ENCODE measurements at regions not wholly inside any gene's neighbourhood (a gene's known extent, or its start where the extent isn't known, plus 50 kb on each side); places are given as distances from the start of the nearest gene placed in this dataset.

DNA sequence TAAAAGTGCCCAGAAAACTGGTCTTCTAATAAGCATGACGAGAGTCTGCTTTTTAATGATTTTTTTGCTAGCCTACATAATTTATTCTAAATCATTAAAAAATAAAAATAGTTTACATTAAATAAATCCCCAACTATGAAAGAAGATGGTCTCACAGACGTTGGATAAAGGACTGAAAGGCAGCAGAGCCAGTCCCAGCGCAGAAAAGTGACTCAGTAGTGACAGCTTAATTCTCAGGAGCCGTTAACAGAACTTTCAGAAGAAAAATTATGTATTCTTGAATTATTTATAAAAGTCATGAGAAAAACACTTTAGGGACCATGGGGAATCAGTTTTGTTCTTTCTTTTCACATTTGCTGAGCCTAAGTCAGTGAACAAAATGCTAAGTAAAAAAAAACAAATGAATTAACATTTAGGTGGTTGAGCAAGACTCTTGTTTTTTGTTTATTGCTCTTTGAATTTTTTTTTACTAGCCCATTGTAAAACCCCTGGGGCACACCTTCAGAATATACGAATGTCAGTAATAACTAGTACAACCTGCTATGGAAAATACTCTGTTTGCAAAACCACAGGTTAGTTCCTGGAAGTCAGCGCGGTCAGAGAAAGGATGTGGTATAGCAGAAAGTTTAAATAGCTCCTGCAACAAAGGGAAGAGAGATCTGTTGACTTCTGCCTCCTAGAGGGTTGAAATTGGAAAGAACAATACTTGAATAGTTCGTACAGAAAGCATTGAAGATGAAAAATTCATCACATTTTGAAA lies 50.4 kb upstream of the CCDC160 start:
- 0% methylated on average over 8 of the region's 8 CpGs for WGBS (ENCODE audit: insufficient coverage, low coverage, missing lambda C conversion rate)
- POLR2A ChIA-PET, result no interaction called here

More for the DNA sequence above, 50.4 kb upstream of the CCDC160 start:
- Histone ChIP-seq H3K27ac (ENCODE audit: extremely low read depth, low read depth, low read length) (no peak overlapping the region), H3K79me2 (ENCODE audit: control insufficient read depth, insufficient read depth, low read length) (no peaks in the 10 kb centered on the region), H3K27me3 (ENCODE audit: control insufficient read depth in 2 of 2, insufficient read depth in 2 of 2, low read length in 2 of 2) (no peaks in the 10 kb centered on the region), H4K20me1 (replicated peaks; ENCODE audit: control insufficient read depth, insufficient read depth, low read length) (no peaks in the 10 kb centered on the region), H3K4me2 (ENCODE audit: insufficient read depth, low read length) (no peak overlapping the region), H3K9me3 (replicated peaks; ENCODE audit: control insufficient read depth, insufficient read depth, low read depth, low read length) (no peaks in the 10 kb centered on the region), H3K9me1 (ENCODE audit: control insufficient read depth, insufficient read depth, low read length) (no peaks in the 10 kb centered on the region), H2AFZ (ENCODE audit: low read depth, low read length) (no peak overlapping the region), H3K4me1 (replicated peaks in 1 of 2; ENCODE audit: control insufficient read depth in 2 of 2, insufficient read depth in 2 of 2, low read length in 2 of 2) (no peaks in the 10 kb centered on the region), H3K9ac (ENCODE audit: insufficient read depth in 1 of 2, low read depth in 2 of 2, low read length in 2 of 2) (no peak overlapping the region), H3K4me3 (no peak overlapping the region), H3K36me3 (ENCODE audit: control insufficient read depth, insufficient read depth, low read length) (no peaks in the 10 kb centered on the region)
- TF ChIP-seq ZC3H4 (CRISPR knock-in tag; IDR thresholded peaks at IDR 0.05; ENCODE audit: borderline replicate concordance) (no peak), MEF2D (tag; conservative IDR thresholded peaks at IDR 0.05; ENCODE audit: low read depth) (no peak), ZFP30 (CRISPR knock-in tag; IDR thresholded peaks at IDR 0.05; ENCODE audit: borderline replicate concordance) (no peak), ZNF445 (CRISPR knock-in tag; IDR thresholded peaks at IDR 0.05; ENCODE audit: low read depth) (no peak), ZNF239 (CRISPR knock-in tag; IDR thresholded peaks at IDR 0.05) (no peak), FOXK1 (CRISPR knock-in tag; IDR thresholded peaks at IDR 0.05; ENCODE audit: borderline replicate concordance) (no peak), BDP1 (IDR thresholded peaks at IDR 0.05; ENCODE audit: insufficient read depth, insufficient read length) (no peak), WHSC1 (IDR thresholded peaks at IDR 0.05; ENCODE audit: low read length) (no peak), HNRNPLL (IDR thresholded peaks at IDR 0.05; ENCODE audit: low read depth, low read length, poor library complexity, severe bottlenecking) (no peak), PHB2 (IDR thresholded peaks at IDR 0.05; ENCODE audit: low read depth) (no peak), TOE1 (IDR thresholded peaks at IDR 0.05; ENCODE audit: borderline replicate concordance) (no peak), TOE1 (CRISPR knock-in tag; IDR thresholded peaks at IDR 0.05; ENCODE audit: borderline replicate concordance, low read depth) (no peak), SMAD3 (CRISPR knock-in tag; conservative IDR thresholded peaks at IDR 0.05) (no peak), ZNF57 (CRISPR knock-in tag; IDR thresholded peaks at IDR 0.05) (no peak), SP2 (IDR thresholded peaks at IDR 0.05; ENCODE audit: extremely low read depth, low read depth, low read length, poor library complexity, severe bottlenecking) (no peak)
- TF ChIP-seq, protein P1, sequence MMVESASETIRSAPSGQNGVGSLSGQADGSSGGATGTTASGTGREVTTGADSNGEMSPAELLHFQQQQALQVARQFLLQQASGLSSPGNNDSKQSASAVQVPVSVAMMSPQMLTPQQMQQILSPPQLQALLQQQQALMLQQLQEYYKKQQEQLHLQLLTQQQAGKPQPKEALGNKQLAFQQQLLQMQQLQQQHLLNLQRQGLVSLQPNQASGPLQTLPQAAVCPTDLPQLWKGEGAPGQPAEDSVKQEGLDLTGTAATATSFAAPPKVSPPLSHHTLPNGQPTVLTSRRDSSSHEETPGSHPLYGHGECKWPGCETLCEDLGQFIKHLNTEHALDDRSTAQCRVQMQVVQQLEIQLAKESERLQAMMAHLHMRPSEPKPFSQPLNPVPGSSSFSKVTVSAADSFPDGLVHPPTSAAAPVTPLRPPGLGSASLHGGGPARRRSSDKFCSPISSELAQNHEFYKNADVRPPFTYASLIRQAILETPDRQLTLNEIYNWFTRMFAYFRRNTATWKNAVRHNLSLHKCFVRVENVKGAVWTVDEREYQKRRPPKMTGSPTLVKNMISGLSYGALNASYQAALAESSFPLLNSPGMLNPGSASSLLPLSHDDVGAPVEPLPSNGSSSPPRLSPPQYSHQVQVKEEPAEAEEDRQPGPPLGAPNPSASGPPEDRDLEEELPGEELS (CRISPR knock-in tag; IDR thresholded peaks at IDR 0.05; ENCODE audit: borderline replicate concordance), result no peak
- TF ChIP-seq, protein P2, sequence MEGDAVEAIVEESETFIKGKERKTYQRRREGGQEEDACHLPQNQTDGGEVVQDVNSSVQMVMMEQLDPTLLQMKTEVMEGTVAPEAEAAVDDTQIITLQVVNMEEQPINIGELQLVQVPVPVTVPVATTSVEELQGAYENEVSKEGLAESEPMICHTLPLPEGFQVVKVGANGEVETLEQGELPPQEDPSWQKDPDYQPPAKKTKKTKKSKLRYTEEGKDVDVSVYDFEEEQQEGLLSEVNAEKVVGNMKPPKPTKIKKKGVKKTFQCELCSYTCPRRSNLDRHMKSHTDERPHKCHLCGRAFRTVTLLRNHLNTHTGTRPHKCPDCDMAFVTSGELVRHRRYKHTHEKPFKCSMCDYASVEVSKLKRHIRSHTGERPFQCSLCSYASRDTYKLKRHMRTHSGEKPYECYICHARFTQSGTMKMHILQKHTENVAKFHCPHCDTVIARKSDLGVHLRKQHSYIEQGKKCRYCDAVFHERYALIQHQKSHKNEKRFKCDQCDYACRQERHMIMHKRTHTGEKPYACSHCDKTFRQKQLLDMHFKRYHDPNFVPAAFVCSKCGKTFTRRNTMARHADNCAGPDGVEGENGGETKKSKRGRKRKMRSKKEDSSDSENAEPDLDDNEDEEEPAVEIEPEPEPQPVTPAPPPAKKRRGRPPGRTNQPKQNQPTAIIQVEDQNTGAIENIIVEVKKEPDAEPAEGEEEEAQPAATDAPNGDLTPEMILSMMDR (IDR thresholded peaks at IDR 0.05 in 2 of 3, conservative IDR thresholded peaks at IDR 0.05 in 1 of 3; ENCODE audit: insufficient read depth in 2 of 3, low read depth in 1 of 3, low read length in 3 of 3), result no peak
- TF ChIP-seq, protein P3, sequence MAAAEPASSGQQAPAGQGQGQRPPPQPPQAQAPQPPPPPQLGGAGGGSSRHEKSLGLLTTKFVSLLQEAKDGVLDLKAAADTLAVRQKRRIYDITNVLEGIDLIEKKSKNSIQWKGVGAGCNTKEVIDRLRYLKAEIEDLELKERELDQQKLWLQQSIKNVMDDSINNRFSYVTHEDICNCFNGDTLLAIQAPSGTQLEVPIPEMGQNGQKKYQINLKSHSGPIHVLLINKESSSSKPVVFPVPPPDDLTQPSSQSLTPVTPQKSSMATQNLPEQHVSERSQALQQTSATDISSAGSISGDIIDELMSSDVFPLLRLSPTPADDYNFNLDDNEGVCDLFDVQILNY (CRISPR knock-in tag; IDR thresholded peaks at IDR 0.05), result no peak
- ATAC-seq, result no peak
- no TSS peak for BruUV-seq (replicated peaks)
- intact Hi-C loops (cut with micrococcal nuclease), result no loop called here
- in situ Hi-C loops (cut with MboI), result no loop called here
- FAIRE-seq, result no peak
- CTCF ChIA-PET (ENCODE audit: low intra/inter-chr PET ratio), result no interaction called here
- no peak for DNase-seq (ENCODE audit: extremely low read depth in 1 of 4, low spot score in 3 of 4)

Data from K562 (cell line).